SU-DHL-6 (cell line): ENCODE measurements at regions not wholly inside any gene's neighbourhood (a gene's known extent, or its start where the extent isn't known, plus 50 kb on each side); places are given as distances from the start of the nearest gene placed in this dataset.

Source experiments
- H2AFZ ChIP-seq: fragments of 200-600 bp; sonication (generic); 2 replicates; pipeline ENCODE4 v1.6.1; 2014; ENCODE audit warnings: low read depth, mild to moderate bottlenecking, moderate library complexity, mixed read lengths, antibody characterized with exemption, low read length; ENCODE audit not compliant: severe bottlenecking
- H3F3A ChIP-seq: fragments of 200-600 bp; shearing (Covaris generic); 2 replicates; pipeline ENCODE4 v1.6.0; 2016; ENCODE audit warnings: antibody characterized with exemption, mild to moderate bottlenecking; ENCODE audit not compliant: insufficient read depth
- H3K27ac ChIP-seq: fragments of 200-600 bp; sonication (generic); 2 replicates; pipeline ENCODE4 v1.5.1; 2016; ENCODE audit warnings: low read depth, mild to moderate bottlenecking, low read length, moderate library complexity, mixed read lengths
- H3K27me3 ChIP-seq: fragments of 200-600 bp; sonication (generic), shearing (Covaris generic); 2 replicates; pipeline ENCODE4 v1.6.0; 2014; ENCODE audit warnings: mild to moderate bottlenecking, low read length
- H3K36me3 ChIP-seq: fragments of 200-600 bp; sonication (generic); 2 replicates; pipeline ENCODE4 v1.6.1; 2014; ENCODE audit warnings: mild to moderate bottlenecking, low read length, mixed read lengths
- H3K4me2 ChIP-seq: fragments of 300-600, 200-600 bp; shearing (Covaris generic), sonication (generic); 2 replicates; pipeline ENCODE4 v1.6.0; 2014; ENCODE audit warnings: low read length, low read depth, mild to moderate bottlenecking; ENCODE audit not compliant: poor library complexity, severe bottlenecking
- H3K4me3 ChIP-seq: fragments of 200-600 bp; sonication (generic); 2 replicates; pipeline ENCODE4 v1.5.1; 2014; ENCODE audit warnings: antibody characterized with exemption, low read length, mild to moderate bottlenecking, mixed read lengths; ENCODE audit not compliant: insufficient read depth, poor library complexity, severe bottlenecking
- H3K79me2 ChIP-seq: fragments of 200-600 bp; sonication (generic); 2 replicates; pipeline ENCODE4 v1.6.1; 2014; ENCODE audit warnings: mild to moderate bottlenecking, low read length, moderate library complexity; ENCODE audit not compliant: insufficient read depth
- H3K9ac ChIP-seq: fragments of 200-600 bp; sonication (generic); 2 replicates; pipeline ENCODE4 v1.7.0; 2014; ENCODE audit warnings: mild to moderate bottlenecking, low read length
- H3K9me2 ChIP-seq: fragments of 200-600 bp; sonication (generic); replicated peaks from 2 replicates; pipeline ENCODE4 v1.6.1; 2014; ENCODE audit warnings: low read length; ENCODE audit not compliant: insufficient read depth
- H3K9me3 ChIP-seq: fragments of 200-600 bp; sonication (generic); 2 replicates; pipeline ENCODE4 v1.6.1; 2014; ENCODE audit warnings: low read length, mixed read lengths; ENCODE audit not compliant: insufficient read depth
- H4K20me1 ChIP-seq: fragments of 200-600 bp; sonication (generic); 2 replicates; pipeline ENCODE4 v1.6.1; 2014; ENCODE audit warnings: low read depth, mild to moderate bottlenecking, antibody characterized with exemption, low read length, moderate library complexity, mixed read lengths
- CTCF ChIP-seq: fragments of 200-600 bp; sonication (generic); IDR thresholded peaks from one replicate; pipeline ENCODE4 v1.5.1; 2017; ENCODE audit warnings: antibody characterized with exemption, mild to moderate bottlenecking, low read length, moderate library complexity; ENCODE audit not compliant: insufficient read depth, poor library complexity, severe bottlenecking
- EZH2phosphoT487 ChIP-seq: fragments of 200-600 bp; sonication (generic), shearing (Covaris generic); conservative IDR thresholded peaks from 2 replicates; pipeline ENCODE4 v1.6.1; 2018; ENCODE audit warnings: mild to moderate bottlenecking, antibody characterized with exemption, low read length, moderate library complexity, mixed read lengths

- H3K9me2 ChIP-seq, result no peaks in the 10 kb centered on the region
These were observed 212.2 kb upstream of the ROBO1 start for GRCh38 chr3:79979990-79980389.

DNA sequence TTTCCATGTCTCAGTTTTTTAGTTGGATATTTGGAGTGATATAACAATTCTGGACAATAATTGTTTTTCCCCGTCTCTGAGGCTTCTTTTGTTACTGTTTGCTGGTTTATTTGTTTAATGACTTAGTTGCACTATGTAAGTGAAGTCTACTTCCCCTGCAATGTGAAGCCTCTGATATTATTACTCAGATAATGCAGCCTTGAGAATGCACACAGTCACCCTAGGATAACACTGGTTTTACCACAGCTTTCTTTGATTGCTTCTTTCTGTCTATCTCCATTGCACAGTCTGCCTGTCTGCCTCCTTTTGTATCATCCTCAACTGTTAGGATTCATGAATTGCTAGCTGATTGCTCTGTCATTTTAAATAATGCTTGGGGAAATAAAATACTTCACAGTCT lies 208.7 kb upstream of the ROBO1 start:
- Histone ChIP-seq H3K27ac (no peak overlapping the region), H3K9ac (no peak overlapping the region), H3K27me3 (no peaks in the 10 kb centered on the region), H3K9me2 (no peaks in the 10 kb centered on the region), H4K20me1 (no peaks in the 10 kb centered on the region), H3K9me3 (no peaks in the 10 kb centered on the region), H3F3A (no peaks in the 10 kb centered on the region), H3K4me2 (no peak overlapping the region), H3K4me3 (no peak overlapping the region), H3K79me2 (no peaks in the 10 kb centered on the region), H2AFZ (no peak overlapping the region), H3K36me3 (no peaks in the 10 kb centered on the region)
- TF ChIP-seq EZH2phosphoT487, result no peak
- no peak for TF ChIP-seq CTCF

More at GRCh38 chr3:79979990-79980389, 212.2 kb upstream of the ROBO1 start:
- Histone ChIP-seq H3K4me2 (no peak overlapping the region), H3K4me3 (no peak overlapping the region), H3K9me3 (no peaks in the 10 kb centered on the region), H4K20me1 (no peaks in the 10 kb centered on the region), H2AFZ (no peak overlapping the region), H3K9ac (no peak overlapping the region), H3F3A (no peaks in the 10 kb centered on the region), H3K27ac (no peak overlapping the region), H3K36me3 (no peaks in the 10 kb centered on the region), H3K27me3 (no peaks in the 10 kb centered on the region), H3K79me2 (no peaks in the 10 kb centered on the region)
- TF ChIP-seq CTCF, result no peak
- no peak for TF ChIP-seq EZH2phosphoT487

- TF ChIP-seq EZH2phosphoT487, result no peak
- TF ChIP-seq CTCF, result no peak
- H3K9ac ChIP-seq, result no peak overlapping the region
- no peaks in the 10 kb centered on the region for H3K9me3 ChIP-seq
- no peak overlapping the region for H3K27ac ChIP-seq
- no peaks in the 10 kb centered on the region for H3K36me3 ChIP-seq
- H3K27me3 ChIP-seq, result no peaks in the 10 kb centered on the region
- H3K4me2 ChIP-seq, result no peak overlapping the region
- no peaks in the 10 kb centered on the region for H3K79me2 ChIP-seq
- H3K4me3 ChIP-seq, result no peak overlapping the region
- H2AFZ ChIP-seq, result no peak overlapping the region
- H4K20me1 ChIP-seq, result no peaks in the 10 kb centered on the region
- H3K9me2 ChIP-seq, result no peaks in the 10 kb centered on the region
- no peaks in the 10 kb centered on the region for H3F3A ChIP-seq
These were observed 206.3 kb upstream of the ROBO1 start for GRCh38 chr3:79973917-79974595.
